ENCODE measurements at regions not wholly inside any gene's neighbourhood (a gene's known extent, or its start where the extent isn't known, plus 50 kb on each side); places are given as distances from the start of the nearest gene placed in this dataset.

DNA sequence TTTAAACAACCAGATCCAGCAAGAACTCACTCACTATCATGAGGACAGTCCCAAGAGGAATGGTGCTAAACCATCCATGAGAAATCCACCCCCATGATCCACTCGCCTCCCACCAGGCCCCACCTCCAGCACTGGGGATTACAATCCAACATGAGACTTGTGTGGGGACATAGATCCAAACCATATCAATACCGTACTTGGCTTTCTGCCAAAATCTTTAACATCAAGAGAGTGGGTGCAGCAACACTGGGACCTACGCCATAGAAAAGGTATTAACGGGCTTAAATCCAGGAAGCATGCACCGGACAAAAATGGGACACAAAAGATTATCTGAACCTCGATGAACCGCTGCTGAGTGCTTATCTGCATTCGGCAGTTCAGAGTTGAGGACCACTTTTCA lies 322.3 kb upstream of the ARID1B start:
- Histone ChIP-seq H3K4me3 (no peak overlapping the region), H3K36me3 (no peaks in the 10 kb centered on the region), H3K9me3 (ENCODE audit: low read depth) (no peaks in the 10 kb centered on the region), H3K4me1 (ENCODE audit: low read depth) (no peaks in the 10 kb centered on the region), H3K27me3 (no peaks in the 10 kb centered on the region), H3K27ac (no peak overlapping the region)
- TF ChIP-seq, protein P1, sequence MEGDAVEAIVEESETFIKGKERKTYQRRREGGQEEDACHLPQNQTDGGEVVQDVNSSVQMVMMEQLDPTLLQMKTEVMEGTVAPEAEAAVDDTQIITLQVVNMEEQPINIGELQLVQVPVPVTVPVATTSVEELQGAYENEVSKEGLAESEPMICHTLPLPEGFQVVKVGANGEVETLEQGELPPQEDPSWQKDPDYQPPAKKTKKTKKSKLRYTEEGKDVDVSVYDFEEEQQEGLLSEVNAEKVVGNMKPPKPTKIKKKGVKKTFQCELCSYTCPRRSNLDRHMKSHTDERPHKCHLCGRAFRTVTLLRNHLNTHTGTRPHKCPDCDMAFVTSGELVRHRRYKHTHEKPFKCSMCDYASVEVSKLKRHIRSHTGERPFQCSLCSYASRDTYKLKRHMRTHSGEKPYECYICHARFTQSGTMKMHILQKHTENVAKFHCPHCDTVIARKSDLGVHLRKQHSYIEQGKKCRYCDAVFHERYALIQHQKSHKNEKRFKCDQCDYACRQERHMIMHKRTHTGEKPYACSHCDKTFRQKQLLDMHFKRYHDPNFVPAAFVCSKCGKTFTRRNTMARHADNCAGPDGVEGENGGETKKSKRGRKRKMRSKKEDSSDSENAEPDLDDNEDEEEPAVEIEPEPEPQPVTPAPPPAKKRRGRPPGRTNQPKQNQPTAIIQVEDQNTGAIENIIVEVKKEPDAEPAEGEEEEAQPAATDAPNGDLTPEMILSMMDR (IDR thresholded peaks at IDR 0.05; ENCODE audit: low read depth, low read length) = no peak
- DNase-seq (ENCODE audit: low read depth in 1 of 2, low spot score in 1 of 2) = no peak

DNA sequence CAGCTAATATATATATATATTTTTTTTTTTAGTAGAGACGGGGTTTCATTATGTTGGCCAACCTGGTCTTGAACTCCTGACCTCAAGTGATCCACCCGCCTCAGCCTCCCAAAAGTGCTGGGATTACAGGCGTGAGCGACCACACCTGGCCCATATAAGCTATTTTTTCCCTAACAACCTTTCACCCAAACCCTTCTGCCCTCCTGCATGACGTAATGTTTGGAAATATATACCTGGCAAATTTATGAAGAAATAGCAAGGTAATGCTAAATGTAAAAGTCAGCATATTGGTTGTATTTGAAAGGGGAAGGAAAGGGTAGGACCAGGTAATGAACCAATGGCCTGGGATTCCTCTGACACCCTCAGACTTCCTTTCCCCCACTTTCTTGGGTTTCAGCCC lies 325.5 kb upstream of the ARID1B start:
- Histone ChIP-seq H3K27me3 (no peaks in the 10 kb centered on the region), H3K9me3 (ENCODE audit: low read depth) (no peaks in the 10 kb centered on the region), H3K36me3 (no peaks in the 10 kb centered on the region), H3K27ac (no peak overlapping the region), H3K4me1 (ENCODE audit: low read depth) (no peaks in the 10 kb centered on the region), H3K4me3 (no peak overlapping the region)
- DNase-seq (ENCODE audit: low read depth in 1 of 2, low spot score in 1 of 2) = no peak
- TF ChIP-seq, protein P1 (IDR thresholded peaks at IDR 0.05; ENCODE audit: low read depth, low read length) = no peak

- no peaks in the 10 kb centered on the region for H3K27me3 ChIP-seq
- H3K4me3 ChIP-seq = no peak overlapping the region
- no peak overlapping the region for H3K27ac ChIP-seq
- TF ChIP-seq, protein P1 (IDR thresholded peaks at IDR 0.05; ENCODE audit: low read depth, low read length) = no peak
- no peaks in the 10 kb centered on the region for H3K9me3 ChIP-seq (ENCODE audit: low read depth)
- H3K4me1 ChIP-seq (ENCODE audit: low read depth) = no peaks in the 10 kb centered on the region
- no peaks in the 10 kb centered on the region for H3K36me3 ChIP-seq
- DNase-seq (ENCODE audit: low read depth in 1 of 2, low spot score in 1 of 2) = no peak
Measured at GRCh38 chr6:156451088-156451487, 326.1 kb upstream of the ARID1B start.

DNA sequence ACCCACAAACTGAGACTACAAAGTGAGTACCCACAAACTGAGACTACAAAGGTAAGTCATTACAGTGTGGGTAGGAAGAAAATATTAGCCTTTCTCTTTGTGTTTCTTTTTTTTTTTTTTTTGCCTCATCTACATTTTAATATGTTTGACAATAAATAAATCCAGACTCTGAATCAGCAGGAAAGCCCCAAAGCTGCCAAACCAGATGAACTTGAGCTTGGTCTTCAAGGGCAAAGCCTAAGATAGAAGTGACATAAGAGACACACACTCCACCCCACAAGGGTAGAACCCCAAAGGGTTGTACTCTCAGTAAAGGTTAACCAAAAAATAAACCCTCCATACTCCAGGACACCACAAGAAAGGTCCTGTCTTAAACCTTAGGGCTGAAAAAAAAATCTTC lies 326.8 kb upstream of the ARID1B start:
- Histone ChIP-seq H3K4me1 (ENCODE audit: low read depth) (no peaks in the 10 kb centered on the region), H3K9me3 (ENCODE audit: low read depth) (no peaks in the 10 kb centered on the region), H3K27me3 (no peaks in the 10 kb centered on the region), H3K4me3 (no peak overlapping the region), H3K36me3 (no peaks in the 10 kb centered on the region), H3K27ac (no peak overlapping the region)
- TF ChIP-seq, protein P1 (IDR thresholded peaks at IDR 0.05; ENCODE audit: low read depth, low read length) = no peak
- no peak for DNase-seq (ENCODE audit: low read depth in 1 of 2, low spot score in 1 of 2)

GRCh38 chr6:156449569-156449968 lies 327.6 kb upstream of the ARID1B start:
- Histone ChIP-seq H3K27ac (no peak overlapping the region), H3K4me1 (ENCODE audit: low read depth) (no peaks in the 10 kb centered on the region), H3K36me3 (no peaks in the 10 kb centered on the region), H3K27me3 (no peaks in the 10 kb centered on the region), H3K9me3 (ENCODE audit: low read depth) (no peaks in the 10 kb centered on the region), H3K4me3 (no peak overlapping the region)
- TF ChIP-seq, protein P1 (IDR thresholded peaks at IDR 0.05; ENCODE audit: low read depth, low read length) = no peak
- DNase-seq (ENCODE audit: low read depth in 1 of 2, low spot score in 1 of 2) = no peak

DNA sequence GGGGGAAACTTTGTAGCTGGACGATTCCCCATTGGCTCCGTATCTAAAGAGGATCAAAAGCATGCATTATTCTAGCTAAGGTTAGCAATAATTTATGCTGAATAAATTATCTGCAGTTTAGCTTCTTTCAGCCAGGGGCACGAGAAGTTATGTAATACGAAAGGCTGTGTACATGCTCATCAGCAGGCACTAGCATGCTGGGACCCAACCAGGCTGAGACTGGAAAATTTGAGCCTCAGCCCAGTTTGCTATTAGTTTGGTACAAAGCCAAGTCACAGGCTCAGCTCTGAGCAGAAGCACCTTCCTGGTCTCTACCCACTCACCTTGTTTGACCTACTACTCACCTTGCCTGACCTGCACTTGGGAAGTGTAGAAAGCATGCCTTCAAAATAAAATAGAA lies 328.1 kb upstream of the ARID1B start:
- Histone ChIP-seq H3K27me3 (no peaks in the 10 kb centered on the region), H3K36me3 (no peaks in the 10 kb centered on the region), H3K27ac (no peak overlapping the region), H3K4me1 (ENCODE audit: low read depth) (no peaks in the 10 kb centered on the region), H3K4me3 (no peak overlapping the region), H3K9me3 (ENCODE audit: low read depth) (no peaks in the 10 kb centered on the region)
- TF ChIP-seq, protein P1 (IDR thresholded peaks at IDR 0.05; ENCODE audit: low read depth, low read length) = no peak
- DNase-seq (ENCODE audit: low read depth in 1 of 2, low spot score in 1 of 2) = no peak
